ENCODE measurements at regions not wholly inside any gene's neighbourhood (a gene's known extent, or its start where the extent isn't known, plus 50 kb on each side); places are given as distances from the start of the nearest gene placed in this dataset.
A peak's percentile ranks its signal among the peaks of the same experiment; 100 is the strongest.

- H3K27ac ChIP-seq (ENCODE audit: low read depth), result no peak overlapping the region
- no peaks in the 10 kb centered on the region for H4K20me1 ChIP-seq (replicated peaks; ENCODE audit: insufficient read depth)
- H3K9me2 ChIP-seq (ENCODE audit: insufficient read depth), result no peaks in the 10 kb centered on the region
- H3K4me1 ChIP-seq (ENCODE audit: insufficient read depth), result peaks cover 13% of the 10 kb centered on the region
- peaks cover 18% of the 10 kb centered on the region for H3K27me3 Mint-ChIP-seq (ENCODE audit: insufficient read depth, low read depth, poor library complexity)
- H2AFZ ChIP-seq, result 0 out of 2 replicates have a peak overlapping the region, but pooled peaks have one; percentile 56
- H3K27me3 ChIP-seq (ENCODE audit: insufficient read depth), result no peaks in the 10 kb centered on the region
- H3K4me1 Mint-ChIP-seq, result peaks cover 31% of the 10 kb centered on the region
- no peaks in the 10 kb centered on the region for H3K36me3 ChIP-seq (ENCODE audit: insufficient read depth)
- no peaks in the 10 kb centered on the region for H3K79me2 ChIP-seq (replicated peaks; ENCODE audit: insufficient read depth)
- ATAC-seq (no peak), DNase-seq (ENCODE audit: low spot score) (no peak)
- no peaks in the 10 kb centered on the region for H3F3A ChIP-seq (replicated peaks; ENCODE audit: low read depth)
- H3K4me3 Mint-ChIP-seq, result no peak overlapping the region
- no peaks in the 10 kb centered on the region for H3K9me3 Mint-ChIP-seq
- no peak overlapping the region for H3K4me2 ChIP-seq
- no peak overlapping the region for H3K27ac Mint-ChIP-seq
- no peaks in the 10 kb centered on the region for H3K36me3 Mint-ChIP-seq (ENCODE audit: low read depth)
- no peak overlapping the region for H3K4me3 ChIP-seq
- TF ChIP-seq EZH2 (IDR thresholded peaks at IDR 0.05; ENCODE audit: low read depth, unreplicated experiment) (no peak), CREB1 (CRISPR knock-in tag; IDR thresholded peaks at IDR 0.05; ENCODE audit: low read depth) (no peak), STAT1 (IDR thresholded peaks at IDR 0.05; ENCODE audit: unreplicated experiment) (no peak), ZNF114 (CRISPR knock-in tag; IDR thresholded peaks at IDR 0.05) (no peak)
Observed at GRCh38 chr3:43854916-43855315, 164.2 kb downstream of the ABHD5 start.

- no peak overlapping the region for H3K4me3 Mint-ChIP-seq
- H3K27me3 Mint-ChIP-seq (ENCODE audit: insufficient read depth, low read depth, poor library complexity), result peaks cover 18% of the 10 kb centered on the region
- Histone ChIP-seq H4K20me1 (replicated peaks; ENCODE audit: insufficient read depth) (no peaks in the 10 kb centered on the region), H3F3A (replicated peaks; ENCODE audit: low read depth) (no peaks in the 10 kb centered on the region), H3K9me2 (ENCODE audit: insufficient read depth) (no peaks in the 10 kb centered on the region), H3K4me3 (no peak overlapping the region), H3K27ac (ENCODE audit: low read depth) (no peak overlapping the region), H3K4me1 (ENCODE audit: insufficient read depth) (peaks cover 13% of the 10 kb centered on the region), H3K4me2 (peak overlapping the region; percentile 60; the same call in 1 of the 2 replicates), H3K27me3 (ENCODE audit: insufficient read depth) (no peaks in the 10 kb centered on the region), H3K36me3 (ENCODE audit: insufficient read depth) (no peaks in the 10 kb centered on the region), H2AFZ (peak overlapping the region; percentile 87), H3K79me2 (replicated peaks; ENCODE audit: insufficient read depth) (no peaks in the 10 kb centered on the region)
- no peaks in the 10 kb centered on the region for H3K9me3 Mint-ChIP-seq
- peak; percentile 91 for ATAC-seq
- no peaks in the 10 kb centered on the region for H3K36me3 Mint-ChIP-seq (ENCODE audit: low read depth)
- peak; percentile 75 to 86 for TF ChIP-seq CTCF (conservative IDR thresholded peaks at IDR 0.05; ENCODE audit: low read depth in 2 of 2)
- TF ChIP-seq ETS1 (IDR thresholded peaks at IDR 0.05), result no peak
- peak overlapping the region; percentile 14; the same call in 1 of the 2 replicates for H3K27ac Mint-ChIP-seq
- peak; percentile 90 for DNase-seq (ENCODE audit: low spot score)
- peaks cover 31% of the 10 kb centered on the region for H3K4me1 Mint-ChIP-seq
Observed at GRCh38 chr3:43855674-43856299, 165.0 kb downstream of the ABHD5 start.

- no peak overlapping the region for H3K4me3 ChIP-seq
- ATAC-seq (no peak), DNase-seq (ENCODE audit: low spot score) (no peak)
- no peaks in the 10 kb centered on the region for H3K36me3 ChIP-seq (ENCODE audit: insufficient read depth)
- H3K4me2 ChIP-seq, result no peak overlapping the region
- no peak overlapping the region for H3K27ac ChIP-seq (ENCODE audit: low read depth)
- Mint-ChIP-seq H3K4me1 (peaks cover 31% of the 10 kb centered on the region), H3K9me3 (no peaks in the 10 kb centered on the region), H3K27me3 (ENCODE audit: insufficient read depth, low read depth, poor library complexity) (peaks cover 18% of the 10 kb centered on the region), H3K27ac (peak overlapping the region; percentile 14; the same call in 1 of the 2 replicates), H3K4me3 (no peak overlapping the region), H3K36me3 (ENCODE audit: low read depth) (no peaks in the 10 kb centered on the region)
- peak overlapping the region; percentile 87 for H2AFZ ChIP-seq
- peaks cover 13% of the 10 kb centered on the region for H3K4me1 ChIP-seq (ENCODE audit: insufficient read depth)
- H4K20me1 ChIP-seq (replicated peaks; ENCODE audit: insufficient read depth), result no peaks in the 10 kb centered on the region
- no peaks in the 10 kb centered on the region for H3K79me2 ChIP-seq (replicated peaks; ENCODE audit: insufficient read depth)
- no peaks in the 10 kb centered on the region for H3K9me2 ChIP-seq (ENCODE audit: insufficient read depth)
- H3F3A ChIP-seq (replicated peaks; ENCODE audit: low read depth), result no peaks in the 10 kb centered on the region
- H3K27me3 ChIP-seq (ENCODE audit: insufficient read depth), result no peaks in the 10 kb centered on the region
- TF ChIP-seq ETS1 (IDR thresholded peaks at IDR 0.05) (no peak), JUNB (IDR thresholded peaks at IDR 0.05; ENCODE audit: unreplicated experiment) (no peak), NANOG (IDR thresholded peaks at IDR 0.05; ENCODE audit: borderline replicate concordance) (no peak), REST (IDR thresholded peaks at IDR 0.05; ENCODE audit: unreplicated experiment) (no peak)
Observed at GRCh38 chr3:43856351-43856750, 165.6 kb downstream of the ABHD5 start.
